Activated CD8-positive, alpha-beta T cell treated with anti-CD3 and anti-CD28 coated beads for 36 hours (primary cell): ENCODE measurements at regions not wholly inside any gene's neighbourhood (a gene's known extent, or its start where the extent isn't known, plus 50 kb on each side); places are given as distances from the start of the nearest gene placed in this dataset.

ENCODE experiments used
- ATAC-seq: fragments of 200-7000 bp; cut with Tn5 transposase; one replicate; pipeline ENCODE4 v1.10.0; 2021; ENCODE audit warnings: mild to moderate bottlenecking, moderate library complexity
- CTCF ChIA-PET: fragments of 350-600 bp; sonication (Branson Sonifier 250); formaldehyde crosslinking; loops from one replicate; lab custom pipeline; 2021; ENCODE audit warnings: antibody characterized with exemption; lab: Charles Lee
- POLR2A ChIA-PET: fragments of 350-600 bp; sonication (Branson Sonifier 250); formaldehyde crosslinking; loops from one replicate; lab custom pipeline; 2021; ENCODE audit warnings: antibody characterized with exemption; lab: Charles Lee
- DNase-seq: peaks from one replicate; pipeline ENCODE4 v3.0.0-alpha.2; 2020
- H3K27ac Mint-ChIP-seq: one replicate; pipeline ENCODE4 v1.8.0; 2021; ENCODE audit warnings: mild to moderate bottlenecking, mixed read lengths
- H3K27me3 Mint-ChIP-seq: one replicate; pipeline ENCODE4 v1.8.0; 2021; ENCODE audit warnings: mixed read lengths
- H3K36me3 Mint-ChIP-seq: one replicate; pipeline ENCODE4 v1.8.0; 2021; ENCODE audit warnings: low read depth, mixed read lengths
- H3K4me1 Mint-ChIP-seq: one replicate; pipeline ENCODE4 v1.8.0; 2021; ENCODE audit warnings: low read depth, mixed read lengths
- H3K4me3 Mint-ChIP-seq: one replicate; pipeline ENCODE4 v1.8.0; 2021; ENCODE audit warnings: mild to moderate bottlenecking, moderate library complexity, mixed read lengths
- H3K9me3 Mint-ChIP-seq: one replicate; pipeline ENCODE4 v1.8.0; 2021; ENCODE audit warnings: mixed read lengths
- intact Hi-C: fragments of 100-400 bp; cut with micrococcal nuclease; formaldehyde crosslinking; loops from one replicate; pipeline ENCODE4 v1.10.0; 2022
- TF ChIP-seq, protein P1 (sequence below): fragments of 200-600 bp; IDR thresholded peaks from one replicate; pipeline ENCODE4 v1.8.0; 2022; ENCODE audit warnings: antibody characterized with exemption, mild to moderate bottlenecking

DNA sequence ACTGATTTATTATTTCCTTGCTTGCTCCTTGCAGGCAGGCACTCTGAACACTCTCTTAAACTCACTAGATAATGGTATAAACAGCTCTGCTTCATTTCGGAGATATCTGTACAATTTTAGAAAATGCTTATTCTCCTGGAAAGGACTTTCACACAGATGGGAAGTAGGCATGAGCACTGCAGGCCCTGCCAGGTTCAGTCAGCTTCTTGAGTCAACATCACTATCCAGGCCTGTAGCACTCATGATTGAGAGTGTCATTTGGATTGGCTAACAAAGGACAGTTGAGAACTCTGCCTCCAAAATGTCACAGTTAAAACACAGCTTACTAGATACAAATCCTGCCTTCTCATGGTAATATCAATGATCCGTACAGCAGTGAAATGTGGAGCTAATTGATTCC is 181.9 kb downstream of the CYYR1 start:
- DNase-seq (no peak), ATAC-seq (no peak)
- POLR2A ChIA-PET: no interaction called here
- Mint-ChIP-seq H3K4me3 (no peak overlapping the region), H3K27me3 (no peaks in the 10 kb centered on the region), H3K9me3 (no peaks in the 10 kb centered on the region), H3K4me1 (no peaks in the 10 kb centered on the region), H3K27ac (no peak overlapping the region), H3K36me3 (no peaks in the 10 kb centered on the region)
- CTCF ChIA-PET: no interaction called here
- TF ChIP-seq, protein P1, sequence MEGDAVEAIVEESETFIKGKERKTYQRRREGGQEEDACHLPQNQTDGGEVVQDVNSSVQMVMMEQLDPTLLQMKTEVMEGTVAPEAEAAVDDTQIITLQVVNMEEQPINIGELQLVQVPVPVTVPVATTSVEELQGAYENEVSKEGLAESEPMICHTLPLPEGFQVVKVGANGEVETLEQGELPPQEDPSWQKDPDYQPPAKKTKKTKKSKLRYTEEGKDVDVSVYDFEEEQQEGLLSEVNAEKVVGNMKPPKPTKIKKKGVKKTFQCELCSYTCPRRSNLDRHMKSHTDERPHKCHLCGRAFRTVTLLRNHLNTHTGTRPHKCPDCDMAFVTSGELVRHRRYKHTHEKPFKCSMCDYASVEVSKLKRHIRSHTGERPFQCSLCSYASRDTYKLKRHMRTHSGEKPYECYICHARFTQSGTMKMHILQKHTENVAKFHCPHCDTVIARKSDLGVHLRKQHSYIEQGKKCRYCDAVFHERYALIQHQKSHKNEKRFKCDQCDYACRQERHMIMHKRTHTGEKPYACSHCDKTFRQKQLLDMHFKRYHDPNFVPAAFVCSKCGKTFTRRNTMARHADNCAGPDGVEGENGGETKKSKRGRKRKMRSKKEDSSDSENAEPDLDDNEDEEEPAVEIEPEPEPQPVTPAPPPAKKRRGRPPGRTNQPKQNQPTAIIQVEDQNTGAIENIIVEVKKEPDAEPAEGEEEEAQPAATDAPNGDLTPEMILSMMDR: no peak
- intact Hi-C loops: no loop called here

GRCh38 chr21:26389971-26390641 is 183.0 kb downstream of the CYYR1 start:
- Mint-ChIP-seq H3K27ac (no peak overlapping the region), H3K27me3 (no peaks in the 10 kb centered on the region), H3K4me3 (no peak overlapping the region), H3K4me1 (no peaks in the 10 kb centered on the region), H3K36me3 (no peaks in the 10 kb centered on the region), H3K9me3 (no peaks in the 10 kb centered on the region)
- CTCF ChIA-PET: no interaction called here
- POLR2A ChIA-PET: no interaction called here
- DNase-seq: no peak
- no peak for ATAC-seq
- TF ChIP-seq, protein P1: no peak
- intact Hi-C loops: no loop called here

DNA sequence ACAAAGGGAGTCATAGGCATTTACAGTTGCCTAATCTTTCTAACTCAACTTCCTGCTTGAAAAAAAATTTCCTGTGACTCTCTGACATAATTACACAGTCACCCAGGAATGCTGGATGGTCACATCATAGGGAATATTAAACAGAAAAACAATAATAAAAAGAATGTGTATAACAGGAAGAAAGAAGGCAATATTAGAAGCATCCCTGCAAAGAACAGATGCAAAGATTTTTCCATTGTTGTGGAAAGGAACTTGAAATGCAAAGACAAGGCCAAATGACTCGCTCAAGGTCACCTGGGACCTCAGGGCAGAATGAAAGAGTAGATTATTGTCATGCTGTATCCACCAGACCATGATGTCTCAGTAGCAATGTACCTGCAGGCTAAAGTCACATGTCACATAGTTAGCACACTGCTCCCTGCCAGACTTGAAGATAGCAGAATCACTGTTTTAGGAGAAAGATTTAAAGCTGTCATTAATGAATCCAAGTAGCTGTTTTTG is 184.3 kb downstream of the CYYR1 start:
- intact Hi-C loops: no loop called here
- no peak overlapping the region for H3K27ac Mint-ChIP-seq
- H3K27me3 Mint-ChIP-seq: no peaks in the 10 kb centered on the region
- TF ChIP-seq, protein P1: no peak
- no peak overlapping the region for H3K4me3 Mint-ChIP-seq
- DNase-seq: no peak
- POLR2A ChIA-PET: no interaction called here
- CTCF ChIA-PET: no interaction called here
- ATAC-seq: no peak
- H3K36me3 Mint-ChIP-seq: no peaks in the 10 kb centered on the region
- no peaks in the 10 kb centered on the region for H3K4me1 Mint-ChIP-seq
- H3K9me3 Mint-ChIP-seq: no peaks in the 10 kb centered on the region

DNA sequence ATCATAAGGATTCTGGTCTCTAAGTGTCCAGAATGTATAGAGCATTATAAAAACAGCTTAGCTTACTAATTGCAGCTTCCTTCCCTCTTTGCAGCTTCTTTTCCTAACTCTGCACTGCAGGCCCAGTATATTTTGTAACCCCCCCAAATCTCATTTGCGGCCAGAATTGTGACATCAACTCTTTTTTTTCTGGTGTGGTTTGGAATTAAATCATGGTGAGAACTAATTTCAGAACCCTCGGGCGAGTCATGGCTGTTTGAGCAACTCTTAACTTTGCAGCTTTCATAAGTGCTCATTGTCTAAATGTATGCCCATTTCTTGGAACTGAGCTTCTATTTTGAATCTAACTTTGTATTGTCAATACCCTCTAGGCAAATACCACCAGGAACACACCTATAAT is 187.4 kb downstream of the CYYR1 start:
- no peaks in the 10 kb centered on the region for H3K36me3 Mint-ChIP-seq
- no peaks in the 10 kb centered on the region for H3K27me3 Mint-ChIP-seq
- no peak overlapping the region for H3K4me3 Mint-ChIP-seq
- H3K9me3 Mint-ChIP-seq: no peaks in the 10 kb centered on the region
- no peaks in the 10 kb centered on the region for H3K4me1 Mint-ChIP-seq
- intact Hi-C loops: no loop called here
- ChIA-PET POLR2A (no interaction called here), CTCF (no interaction called here)
- H3K27ac Mint-ChIP-seq: no peak overlapping the region
- TF ChIP-seq, protein P1: no peak
- ATAC-seq (no peak), DNase-seq (no peak)

- H3K4me1 Mint-ChIP-seq: no peaks in the 10 kb centered on the region
- H3K9me3 Mint-ChIP-seq: no peaks in the 10 kb centered on the region
- POLR2A ChIA-PET: no interaction called here
- no peak overlapping the region for H3K27ac Mint-ChIP-seq
- no peak for ATAC-seq
- TF ChIP-seq, protein P1: no peak
- intact Hi-C loops: no loop called here
- no peak overlapping the region for H3K4me3 Mint-ChIP-seq
- no peaks in the 10 kb centered on the region for H3K27me3 Mint-ChIP-seq
- no peaks in the 10 kb centered on the region for H3K36me3 Mint-ChIP-seq
- CTCF ChIA-PET: no interaction called here
- no peak for DNase-seq
Measured at GRCh38 chr21:26379561-26379960, 193.5 kb downstream of the CYYR1 start.
